ENCODE measurements at regions not wholly inside any gene's neighbourhood (a gene's known extent, or its start where the extent isn't known, plus 50 kb on each side); places are given as distances from the start of the nearest gene placed in this dataset.

DNA sequence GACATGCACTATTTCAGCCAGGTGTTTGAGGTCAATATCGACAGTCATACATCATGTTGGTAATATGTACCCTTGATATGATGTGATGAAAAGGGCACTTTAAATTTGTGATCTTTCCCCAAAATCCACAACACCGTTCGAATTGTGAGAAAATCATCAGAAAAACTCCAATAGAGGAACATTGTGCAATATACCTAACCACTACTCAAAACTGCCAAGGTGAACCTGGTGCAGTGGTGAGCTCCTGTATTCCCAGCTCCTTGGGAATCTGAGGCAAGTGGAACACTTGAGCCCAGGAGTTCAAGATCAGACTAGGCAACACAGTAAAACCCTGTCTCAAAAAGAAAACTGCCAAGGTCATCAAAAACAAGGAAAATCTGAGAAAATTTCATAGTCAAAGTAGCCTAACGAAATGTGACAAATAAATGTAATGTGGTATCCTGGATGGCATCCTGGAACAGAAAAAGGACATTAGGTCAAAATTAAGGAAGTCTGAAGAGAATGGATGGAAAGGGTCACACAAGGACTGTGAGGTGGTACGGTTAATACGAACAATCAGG lies 55.6 kb upstream of the LSM6 start:
- Histone ChIP-seq H3K36me3 (ENCODE audit: control insufficient read depth in 2 of 4, insufficient read depth in 4 of 4, low read length in 3 of 4) (no peaks in the 10 kb centered on the region), H4K8ac (ENCODE audit: extremely low read depth, insufficient read depth, low read length) (no peak overlapping the region), H3K9ac (replicated peaks in 1 of 4; ENCODE audit: extremely low read depth in 1 of 4, low read depth in 3 of 4, low read length in 3 of 4) (no peak overlapping the region), H3K4ac (replicated peaks; ENCODE audit: insufficient read length, low read depth, low read length) (no peak overlapping the region), H3K23ac (ENCODE audit: insufficient read length) (no peak overlapping the region), H2AFZ (ENCODE audit: low read length) (no peak overlapping the region), H3K18ac (ENCODE audit: extremely low read depth, low read length) (no peak overlapping the region), H2BK12ac (ENCODE audit: low read depth, low read length) (no peak overlapping the region), H2BK15ac (ENCODE audit: low read length) (no peak overlapping the region), H3K4me3 (ENCODE audit: extremely low read depth in 1 of 4, insufficient read depth in 2 of 4, low read depth in 3 of 4, low read length in 4 of 4) (no peak overlapping the region), H2BK20ac (ENCODE audit: low read length) (no peak overlapping the region), H2AK5ac (ENCODE audit: low read depth, low read length) (no peak overlapping the region), H2BK5ac (ENCODE audit: low read depth, low read length) (no peak overlapping the region), H3K79me1 (ENCODE audit: low read depth, low read length) (no peaks in the 10 kb centered on the region), H3K9me3 (ENCODE audit: insufficient read depth in 2 of 2, low read depth in 1 of 2, low read length in 1 of 2) (no peaks in the 10 kb centered on the region), H3K23me2 (ENCODE audit: low read depth, low read length) (no peaks in the 10 kb centered on the region; the same call in 1 of the 2 replicates), H3K56ac (replicated peaks; ENCODE audit: insufficient read length, low read depth, low read length) (no peak overlapping the region), H2BK120ac (replicated peaks; ENCODE audit: low read depth, low read length) (no peak overlapping the region), H3K27ac (ENCODE audit: low read depth, low read length) (no peak overlapping the region), H4K5ac (ENCODE audit: insufficient read length, low read depth, low read length) (no peak overlapping the region), H3K4me1 (replicated peaks in 1 of 4; ENCODE audit: control insufficient read depth in 3 of 4, insufficient read depth in 4 of 4, low read length in 3 of 4) (no peaks in the 10 kb centered on the region), H4K91ac (replicated peaks; ENCODE audit: insufficient read length, low read length) (no peak overlapping the region), H3K4me2 (ENCODE audit: insufficient read depth in 1 of 2, low read depth in 2 of 2, low read length in 2 of 2) (no peak overlapping the region), H3K14ac (ENCODE audit: insufficient read length) (no peak overlapping the region), H3K79me2 (ENCODE audit: control insufficient read depth in 1 of 2, insufficient read depth in 2 of 2, low read length in 2 of 2) (no peaks in the 10 kb centered on the region), H4K20me1 (replicated peaks in 1 of 2; ENCODE audit: control insufficient read depth in 1 of 2, insufficient read depth in 2 of 2, low read length in 2 of 2) (no peaks in the 10 kb centered on the region), H3K27me3 (replicated peaks in 1 of 4; ENCODE audit: control insufficient read depth in 3 of 4, extremely low read depth in 1 of 4, insufficient read depth in 3 of 4, low read length in 3 of 4) (no peaks in the 10 kb centered on the region; a peak in 1 of 7 replicates)
- no peak for TF ChIP-seq NRF1 (IDR thresholded peaks at IDR 0.05; ENCODE audit: low read depth, low read length)
- TF ChIP-seq CTCF (IDR thresholded peaks at IDR 0.05; ENCODE audit: control extremely low read depth in 1 of 3, insufficient read depth in 1 of 3, low read depth in 1 of 3, low read length in 3 of 3) = no peak
- TF ChIP-seq, protein P1, sequence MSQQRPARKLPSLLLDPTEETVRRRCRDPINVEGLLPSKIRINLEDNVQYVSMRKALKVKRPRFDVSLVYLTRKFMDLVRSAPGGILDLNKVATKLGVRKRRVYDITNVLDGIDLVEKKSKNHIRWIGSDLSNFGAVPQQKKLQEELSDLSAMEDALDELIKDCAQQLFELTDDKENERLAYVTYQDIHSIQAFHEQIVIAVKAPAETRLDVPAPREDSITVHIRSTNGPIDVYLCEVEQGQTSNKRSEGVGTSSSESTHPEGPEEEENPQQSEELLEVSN (IDR thresholded peaks at IDR 0.05) = no peak
- TF ChIP-seq RXRA (IDR thresholded peaks at IDR 0.05; ENCODE audit: insufficient read depth, low read depth, low read length) = no peak
- TF ChIP-seq TAF1 (IDR thresholded peaks at IDR 0.05; ENCODE audit: low read depth, low read length) = no peak
- no peak for TF ChIP-seq CEBPB (IDR thresholded peaks at IDR 0.05; ENCODE audit: low read depth, low read length)
- DNase-seq (ENCODE audit: low read depth in 1 of 2, low spot score in 2 of 2) = no peak
- WGBS, 2 experiments (ENCODE audit: extremely low coverage in 1 of 2, insufficient coverage in 1 of 2, insufficient read length in 1 of 2, insufficient replicate concordance in 2 of 2, low coverage in 1 of 2, low lambda C conversion rate in 2 of 2, missing lambda C conversion rate in 1 of 2) = 87% methylated on average over 6 of the region's 6 CpGs; no CpG with 5 or more reads in 1 of the 2 experiments
- no peak for FAIRE-seq
- POLR2A ChIA-PET (ENCODE audit: partially characterized antibody) = no interaction called here
- CTCF ChIA-PET (ENCODE audit: partially characterized antibody) = interaction anchor here (0.7 to 0.8 kb wide), 2 partner anchors 26 to 161 kb away, joined by 3 read pairs; no protein-coding TSS in a partner anchor

Data from H1 (cell line).